A549 (cell line): ENCODE measurements at regions not wholly inside any gene's neighbourhood (a gene's known extent, or its start where the extent isn't known, plus 50 kb on each side); places are given as distances from the start of the nearest gene placed in this dataset.

Source experiments
- ATAC-seq, 2 experiments: fragments of 200-7000 bp in 1 of 2; fragments of >200 bp in 1 of 2; cut with Nextera tagmentation in 1 of 2; cut with Tn5 transposase in 1 of 2; 3 replicates each; pipeline versions ENCODE4 v1.8.0 to v1.9.1; 2018 to 2020; ENCODE audit warnings: mild to moderate bottlenecking in 1 of 2, moderate library complexity in 1 of 2
- CTCF ChIA-PET: fragments of 300-600 bp; sonication (Branson Sonifier 250); formaldehyde crosslinking; extraction: SDS; loops from one replicate; lab custom pipeline; 2021; ENCODE audit warnings: antibody characterized with exemption, inconsistent platforms; lab: Yijun Ruan, JAX
- POLR2A ChIA-PET: fragments of 350-600 bp; formaldehyde crosslinking; extraction: SDS; loops from one replicate; lab custom pipeline; 2021; ENCODE audit warnings: antibody characterized with exemption, inconsistent platforms; lab: Yijun Ruan, JAX
- DNase-seq, 2 experiments: peaks; one replicate each; pipeline versions ENCODE4 v3.0.0 to v3.0.0-alpha.2; 2011 to 2016; ENCODE audit warnings: low read depth in 1 of 2, low spot score in 1 of 2
- FAIRE-seq: peaks from 2 replicates; lab custom pipeline; 2011; peaks lifted over from hg19 to GRCh38; lab: Jason Lieb, UNC
- H3K27ac ChIP-seq, 2 experiments: fragments of >200 bp; sonication (Bioruptor Twin); formaldehyde crosslinking; 3 replicates each; pipeline ENCODE4 v1.5.1; 2016 to 2017
- H3K4me1 ChIP-seq: fragments of >200 bp; sonication (Bioruptor Twin); formaldehyde crosslinking; 3 replicates; pipeline ENCODE4 v1.6.1; 2016
- H3K4me2 ChIP-seq: fragments of >200 bp; sonication (Bioruptor Twin); formaldehyde crosslinking; 3 replicates; pipeline ENCODE4 v1.6.1; 2016
- H3K4me3 ChIP-seq: fragments of >200 bp; sonication (Bioruptor Twin); formaldehyde crosslinking; 3 replicates; pipeline ENCODE4 v1.5.1; 2016
- H3K9me3 ChIP-seq: fragments of >200 bp; sonication (Bioruptor Twin); formaldehyde crosslinking; 3 replicates; pipeline ENCODE4 v1.6.1; 2016
- ATOH8 ChIP-seq: fragments of 250-450 bp; sonication (Bioruptor Pico); IDR thresholded peaks from 2 replicates; pipeline ENCODE4 v1.5.0; 2020; ENCODE audit warnings: low read depth, mild to moderate bottlenecking, moderate library complexity
- CBX2 ChIP-seq: fragments of 200-600 bp; sonication (generic); IDR thresholded peaks from 2 replicates; pipeline ENCODE4 v1.6.1; 2016; ENCODE audit warnings: low read depth, mild to moderate bottlenecking, borderline replicate concordance
- CHD2 ChIP-seq: fragments of 150-350 bp; IDR thresholded peaks from 2 replicates; pipeline ENCODE4 v1.6.1; 2014; ENCODE audit warnings: low read length; ENCODE audit not compliant: partially characterized antibody
- E2F6 ChIP-seq: IDR thresholded peaks from 2 replicates; pipeline ENCODE4 v1.6.1; 2012; ENCODE audit warnings: low read depth, borderline replicate concordance
- EHF ChIP-seq: fragments of 250-450 bp; sonication (Bioruptor Pico); IDR thresholded peaks from 2 replicates; pipeline ENCODE4 v1.5.0; 2020; ENCODE audit warnings: mild to moderate bottlenecking
- EP300 ChIP-seq, 2 experiments: fragments of >200 bp; sonication (Bioruptor Twin); formaldehyde crosslinking; IDR thresholded peaks; 2 replicates in 1 of 2; 3 replicates in 1 of 2; pipeline ENCODE4 v1.6.1; 2016 to 2017
- FOSB ChIP-seq: fragments of 250-450 bp; sonication (Bioruptor Pico); IDR thresholded peaks from 2 replicates; pipeline ENCODE4 v1.5.0; 2020; ENCODE audit warnings: mild to moderate bottlenecking, moderate library complexity
- HDAC2 ChIP-seq: fragments of 200-600 bp; sonication (generic); IDR thresholded peaks from 2 replicates; pipeline ENCODE4 v1.6.1; 2016
- HMGXB4 ChIP-seq: fragments of 250-450 bp; sonication (Bioruptor Pico); IDR thresholded peaks from 2 replicates; pipeline ENCODE4 v1.5.0; 2021; ENCODE audit warnings: mild to moderate bottlenecking, moderate library complexity, borderline replicate concordance
- HOXA7 ChIP-seq: fragments of 250-450 bp; sonication (Bioruptor Pico); IDR thresholded peaks from 2 replicates; pipeline ENCODE4 v1.5.0; 2020; ENCODE audit warnings: mild to moderate bottlenecking, moderate library complexity
- JUN ChIP-seq, 2 experiments: fragments of >200 bp; sonication (Bioruptor Twin); formaldehyde crosslinking; IDR thresholded peaks; 2 replicates in 1 of 2; 3 replicates in 1 of 2; pipeline ENCODE4 v1.6.1; 2016 to 2017
- JUNB ChIP-seq: fragments of >200 bp; sonication (Bioruptor Twin); formaldehyde crosslinking; IDR thresholded peaks from 2 replicates; pipeline ENCODE4 v1.6.1; 2016
- KDM5A ChIP-seq: fragments of 200-600 bp; sonication (generic); IDR thresholded peaks from 2 replicates; pipeline ENCODE4 v1.6.1; 2016; ENCODE audit warnings: antibody characterized with exemption, mild to moderate bottlenecking
- MAFK ChIP-seq: fragments of 450-650 bp; IDR thresholded peaks from 2 replicates; pipeline ENCODE4 v1.6.1; 2014; ENCODE audit not compliant: partially characterized antibody
- MAX ChIP-seq: IDR thresholded peaks from 2 replicates; pipeline ENCODE4 v1.6.1; 2012
- NPAS2 ChIP-seq: fragments of 250-450 bp; sonication (Bioruptor Pico); IDR thresholded peaks from 2 replicates; pipeline ENCODE4 v1.8.0; 2022; ENCODE audit warnings: mild to moderate bottlenecking, moderate library complexity, borderline replicate concordance
- NR3C1 ChIP-seq: fragments of >200 bp; sonication (Bioruptor Twin); formaldehyde crosslinking; IDR thresholded peaks from 3 replicates; pipeline ENCODE4 v1.6.1; 2017
- PBX3 ChIP-seq: IDR thresholded peaks from 2 replicates; pipeline ENCODE4 v1.6.1; 2012
- POLR2AphosphoS2 ChIP-seq: conservative IDR thresholded peaks from 2 replicates; pipeline ENCODE4 v1.6.1; 2012; ENCODE audit warnings: low read length, improper control_type of control experiment, inconsistent platforms
- RCOR1 ChIP-seq: fragments of 150-350 bp; IDR thresholded peaks from 2 replicates; pipeline ENCODE4 v1.6.1; 2014; ENCODE audit warnings: antibody characterized with exemption, low read length, low read depth
- REST ChIP-seq: fragments of 200-600 bp; sonication (generic); IDR thresholded peaks from 2 replicates; pipeline ENCODE4 v1.6.1; 2016; ENCODE audit warnings: antibody characterized with exemption, mild to moderate bottlenecking, moderate library complexity
- SMC3 ChIP-seq: fragments of >200 bp; sonication (Bioruptor Twin); formaldehyde crosslinking; IDR thresholded peaks from 3 replicates; pipeline ENCODE4 v1.6.1; 2018; ENCODE audit warnings: inconsistent platforms
- TFCP2L1 ChIP-seq: fragments of 250-450 bp; sonication (Bioruptor Pico); IDR thresholded peaks from 2 replicates; pipeline ENCODE4 v1.5.0; 2021; ENCODE audit warnings: mild to moderate bottlenecking
- ZFP36 ChIP-seq: fragments of 450-650 bp; IDR thresholded peaks from 2 replicates; pipeline ENCODE4 v1.6.1; 2014; ENCODE audit warnings: borderline replicate concordance; ENCODE audit not compliant: partially characterized antibody
- WGBS: methylation state at CpG from one replicate; pipeline ENCODE4 v1.1.6; 2017; ENCODE audit errors: missing lambda C conversion rate; 5-methylcytosine and 5-hydroxymethylcytosine counted together

GRCh38 chr2:207279520-207279919, 113.8 kb upstream of the KLF7 start (continued):
- TF ChIP-seq E2F6, result no peak
- TF ChIP-seq FOSB (CRISPR knock-in tag), result no peak
- TF ChIP-seq JUN (IDR thresholded peaks at IDR 0.05), result no peak
- TF ChIP-seq MAFK, result no peak
- TF ChIP-seq HMGXB4 (CRISPR knock-in tag), result no peak
- TF ChIP-seq HOXA7 (CRISPR knock-in tag), result no peak
- TF ChIP-seq PBX3, result no peak
- TF ChIP-seq CHD2, result no peak
- no peak for TF ChIP-seq EHF (CRISPR knock-in tag)
- TF ChIP-seq NR3C1, result no peak
- no peak for TF ChIP-seq SMC3

GRCh38 chr2:207281436-207281835, 115.7 kb upstream of the KLF7 start:
- 69% methylated on average over 6 of the region's 6 CpGs for WGBS
- H3K9me3 ChIP-seq, result no peaks in the 10 kb centered on the region
- ChIA-PET CTCF (interaction anchor here (0.6 kb wide), 1 partner anchor 142 kb away, joined by 3 read pairs; no protein-coding TSS in a partner anchor), POLR2A (no interaction called here)
- no peak overlapping the region for H3K27ac ChIP-seq
- no peak for ATAC-seq
- TF ChIP-seq NR3C1 (no peak), ZFP36 (no peak), HDAC2 (no peak), REST (no peak), POLR2AphosphoS2 (no peak), MAX (no peak), PBX3 (no peak), JUNB (no peak), SMC3 (no peak), KDM5A (no peak), TFCP2L1 (CRISPR knock-in tag) (no peak), EP300 (IDR thresholded peaks at IDR 0.05) (no peak), ATOH8 (CRISPR knock-in tag) (no peak), RCOR1 (no peak), CBX2 (no peak), NPAS2 (no peak)
- no peaks in the 10 kb centered on the region for H3K4me1 ChIP-seq
- DNase-seq, result no peak
- no peak for FAIRE-seq
- H3K4me2 ChIP-seq, result no peak overlapping the region
- no peak overlapping the region for H3K4me3 ChIP-seq
